H9 (cell line): ENCODE measurements at regions not wholly inside any gene's neighbourhood (a gene's known extent, or its start where the extent isn't known, plus 50 kb on each side); places are given as distances from the start of the nearest gene placed in this dataset.

Experiments used
- DNase-seq: peaks from one replicate; pipeline ENCODE4 v3.0.0-alpha.2; 2017
- H2AFZ ChIP-seq: one replicate; pipeline ENCODE4 v1.6.1; 2013; ENCODE audit warnings: mild to moderate bottlenecking, low read length, control low read depth, moderate library complexity
- H2AK5ac ChIP-seq: 2 replicates; pipeline ENCODE4 v1.6.1; 2013; ENCODE audit warnings: low read length, control low read depth, mixed read lengths; ENCODE audit not compliant: insufficient read length
- H2BK120ac ChIP-seq: one replicate; pipeline ENCODE4 v1.6.1; 2013; ENCODE audit warnings: low read depth, mild to moderate bottlenecking, low read length, control low read depth, inconsistent platforms; ENCODE audit not compliant: poor library complexity, severe bottlenecking
- H2BK12ac ChIP-seq: 2 replicates; pipeline ENCODE4 v1.6.1; 2013; ENCODE audit warnings: low read length, control low read depth, mixed read lengths, low read depth; ENCODE audit not compliant: insufficient read length
- H2BK15ac ChIP-seq: 2 replicates; pipeline ENCODE4 v1.6.1; 2013; ENCODE audit warnings: low read depth, low read length, control low read depth
- H2BK20ac ChIP-seq: one replicate; pipeline ENCODE4 v1.6.1; 2013; ENCODE audit warnings: low read depth, mild to moderate bottlenecking, low read length, control low read depth, inconsistent platforms; ENCODE audit not compliant: poor library complexity, severe bottlenecking
- H2BK5ac ChIP-seq: 2 replicates; pipeline ENCODE4 v1.6.1; 2013; ENCODE audit warnings: low read length, control low read depth, mixed read lengths; ENCODE audit not compliant: insufficient read length
- H3K14ac ChIP-seq: 2 replicates; pipeline ENCODE4 v1.6.1; 2013; ENCODE audit warnings: low read length, control low read depth; ENCODE audit not compliant: insufficient read depth
- H3K18ac ChIP-seq: 2 replicates; pipeline ENCODE4 v1.6.1; 2013; ENCODE audit warnings: low read depth, mild to moderate bottlenecking, mixed read lengths, low read length, control low read depth; ENCODE audit not compliant: insufficient read length
- H3K23ac ChIP-seq: 2 replicates; pipeline ENCODE4 v1.6.1; 2013; ENCODE audit warnings: low read length, control low read depth, mixed read lengths, low read depth; ENCODE audit not compliant: insufficient read length
- H3K23me2 ChIP-seq: 2 replicates; pipeline ENCODE4 v1.6.1; 2013; ENCODE audit warnings: low read depth, mild to moderate bottlenecking, mixed read lengths, low read length, control low read depth; ENCODE audit not compliant: insufficient read length, poor library complexity, severe bottlenecking
- H3K27ac ChIP-seq: 2 replicates; pipeline ENCODE4 v1.5.1; 2013; ENCODE audit warnings: low read length, control low read depth, mixed read lengths, low read depth; ENCODE audit not compliant: insufficient read length
- H3K27me3 ChIP-seq: 2 replicates; pipeline ENCODE4 v1.6.1; 2013; ENCODE audit warnings: low read length, control low read depth, inconsistent platforms; ENCODE audit not compliant: insufficient read depth
- H3K4ac ChIP-seq: 2 replicates; pipeline ENCODE4 v1.6.1; 2013; ENCODE audit warnings: low read depth, mild to moderate bottlenecking, control low read depth, inconsistent platforms, low read length, moderate library complexity
- H3K4me1 ChIP-seq: 2 replicates; pipeline ENCODE4 v1.6.1; 2013; ENCODE audit warnings: low read length, control low read depth, inconsistent platforms; ENCODE audit not compliant: insufficient read depth
- H3K4me2 ChIP-seq: 2 replicates; pipeline ENCODE4 v1.6.1; 2013; ENCODE audit warnings: low read length, control low read depth, mixed read lengths; ENCODE audit not compliant: insufficient read length, insufficient read depth
- H3K56ac ChIP-seq: 2 replicates; pipeline ENCODE4 v1.6.1; 2013; ENCODE audit warnings: low read depth, mild to moderate bottlenecking, mixed read lengths, low read length, control low read depth; ENCODE audit not compliant: insufficient read length
- H3K79me1 ChIP-seq: 2 replicates; pipeline ENCODE4 v1.6.1; 2013; ENCODE audit warnings: low read depth, mild to moderate bottlenecking, moderate library complexity, low read length, control low read depth, inconsistent platforms; ENCODE audit not compliant: insufficient read depth, poor library complexity, severe bottlenecking
- H3K79me2 ChIP-seq: 2 replicates; pipeline ENCODE4 v1.6.1; 2013; ENCODE audit warnings: low read length, control low read depth, inconsistent platforms; ENCODE audit not compliant: insufficient read depth
- H3K9ac ChIP-seq: 2 replicates; pipeline ENCODE4 v1.6.1; 2013; ENCODE audit warnings: low read length, control low read depth, mixed read lengths; ENCODE audit not compliant: insufficient read length; ENCODE audit errors: extremely low read depth
- H3K9me3 ChIP-seq: one replicate; pipeline ENCODE4 v1.6.1; 2013; ENCODE audit warnings: low read depth, low read length, inconsistent platforms; ENCODE audit not compliant: control insufficient read depth
- H3T11ph ChIP-seq: one replicate; pipeline ENCODE4 v1.6.1; 2013; ENCODE audit warnings: mild to moderate bottlenecking, low read length, control low read depth, inconsistent platforms
- H4K20me1 ChIP-seq: one replicate; pipeline ENCODE4 v1.6.1; 2013; ENCODE audit not compliant: control insufficient read depth, insufficient read length, insufficient read depth
- H4K5ac ChIP-seq: 2 replicates; pipeline ENCODE4 v1.6.1; 2013; ENCODE audit warnings: low read depth, mild to moderate bottlenecking, mixed read lengths, low read length, control low read depth; ENCODE audit not compliant: insufficient read length
- H4K8ac ChIP-seq: replicated peaks from 2 replicates; pipeline ENCODE4 v1.6.1; 2013; ENCODE audit warnings: low read length, control low read depth, mixed read lengths, low read depth; ENCODE audit not compliant: insufficient read length
- H4K91ac ChIP-seq: 2 replicates; pipeline ENCODE4 v1.6.1; 2013; ENCODE audit warnings: low read depth, mild to moderate bottlenecking, moderate library complexity, mixed read lengths, low read length, control low read depth; ENCODE audit not compliant: insufficient read length
- H3K27ac Mint-ChIP-seq, 3 experiments: 2 replicates in 2 of 3; 3 replicates in 1 of 3; pipeline ENCODE4 v1.8.0; 2020 to 2021; ENCODE audit warnings: mixed read lengths in 3 of 3, mild to moderate bottlenecking in 1 of 3, moderate library complexity in 1 of 3
- H3K27me3 Mint-ChIP-seq: 2 replicates; pipeline ENCODE4 v1.8.0; 2021; ENCODE audit warnings: low read depth, mild to moderate bottlenecking, moderate library complexity, mixed read lengths
- H3K36me3 Mint-ChIP-seq, 3 experiments: 2 replicates in 2 of 3; 3 replicates in 1 of 3; pipeline ENCODE4 v1.8.0; 2020 to 2021; ENCODE audit warnings: low read depth in 3 of 3, mixed read lengths in 3 of 3; ENCODE audit not compliant: insufficient read depth in 1 of 3
- H3K4me1 Mint-ChIP-seq, 2 experiments: 2 replicates each; pipeline ENCODE4 v1.8.0; 2020; ENCODE audit warnings: mixed read lengths in 2 of 2
- H3K4me3 Mint-ChIP-seq, 2 experiments: 2 replicates in 1 of 2; 3 replicates in 1 of 2; pipeline ENCODE4 v1.8.0; 2020 to 2021; ENCODE audit warnings: mild to moderate bottlenecking in 2 of 2, mixed read lengths in 2 of 2, moderate library complexity in 1 of 2
- H3K9me3 Mint-ChIP-seq, 2 experiments: 2 replicates in 1 of 2; 3 replicates in 1 of 2; pipeline ENCODE4 v1.8.0; 2020; ENCODE audit warnings: mild to moderate bottlenecking in 2 of 2, mixed read lengths in 2 of 2, moderate library complexity in 1 of 2
- WGBS: extraction: QIAGEN DNeasy Blood & Tissue Kit; methylation state at CpG from one replicate; pipeline ENCODE4 v1.1.7; 2013; ENCODE audit warnings: missing lambda C conversion rate, low lambda C conversion rate, mixed read lengths; ENCODE audit not compliant: insufficient read length; ENCODE audit errors: extremely low coverage; 5-methylcytosine and 5-hydroxymethylcytosine counted together
- TF ChIP-seq, protein P1 (sequence below): fragments of 200-600 bp; sonication (generic); conservative IDR thresholded peaks from 3 replicates; pipeline ENCODE4 v1.8.0; 2021; ENCODE audit warnings: antibody characterized with exemption, mild to moderate bottlenecking

GRCh38 chr22:25453058-25453457 is 111.4 kb upstream of the GRK3 start:
- H3K4me1 Mint-ChIP-seq = peaks cover 15 to 18% of the 10 kb centered on the region in 2 experiments
- Histone ChIP-seq H2BK20ac (no peak overlapping the region), H2BK15ac (no peak overlapping the region), H3K56ac (no peak overlapping the region), H2AFZ (no peak overlapping the region), H3K4me1 (no peaks in the 10 kb centered on the region), H4K5ac (no peak overlapping the region), H3K4me2 (no peak overlapping the region), H3K18ac (no peak overlapping the region), H3K9me3 (no peaks in the 10 kb centered on the region), H3K4ac (no peak overlapping the region), H3K9ac (no peak overlapping the region), H4K20me1 (no peaks in the 10 kb centered on the region), H3K27me3 (no peaks in the 10 kb centered on the region), H2AK5ac (no peak overlapping the region), H2BK120ac (no peak overlapping the region), H4K8ac (no peak overlapping the region), H3K27ac (no peak overlapping the region), H3K23me2 (peaks cover 5% of the 10 kb centered on the region), H2BK12ac (no peak overlapping the region), H3K79me2 (peaks cover 35% of the 10 kb centered on the region; the same call in 1 of the 2 replicates), H3T11ph (no peak overlapping the region), H4K91ac (no peak overlapping the region), H3K14ac (no peak overlapping the region), H3K23ac (no peak overlapping the region), H2BK5ac (no peak overlapping the region), H3K79me1 (peaks cover 5% of the 10 kb centered on the region)
- DNase-seq = no peak
- no peak overlapping the region for H3K4me3 Mint-ChIP-seq
- no peak overlapping the region for H3K27ac Mint-ChIP-seq
- H3K9me3 Mint-ChIP-seq = no peaks in the 10 kb centered on the region; a peak in 1 of 5 replicates
- no CpG with 5 or more reads among the region's 4 CpGs for WGBS
- H3K27me3 Mint-ChIP-seq = no peaks in the 10 kb centered on the region; the same call in 1 of the 2 replicates
- peaks cover 13 to 31% (median 21%) of the 10 kb centered on the region in 3 experiments for H3K36me3 Mint-ChIP-seq
- TF ChIP-seq, protein P1, sequence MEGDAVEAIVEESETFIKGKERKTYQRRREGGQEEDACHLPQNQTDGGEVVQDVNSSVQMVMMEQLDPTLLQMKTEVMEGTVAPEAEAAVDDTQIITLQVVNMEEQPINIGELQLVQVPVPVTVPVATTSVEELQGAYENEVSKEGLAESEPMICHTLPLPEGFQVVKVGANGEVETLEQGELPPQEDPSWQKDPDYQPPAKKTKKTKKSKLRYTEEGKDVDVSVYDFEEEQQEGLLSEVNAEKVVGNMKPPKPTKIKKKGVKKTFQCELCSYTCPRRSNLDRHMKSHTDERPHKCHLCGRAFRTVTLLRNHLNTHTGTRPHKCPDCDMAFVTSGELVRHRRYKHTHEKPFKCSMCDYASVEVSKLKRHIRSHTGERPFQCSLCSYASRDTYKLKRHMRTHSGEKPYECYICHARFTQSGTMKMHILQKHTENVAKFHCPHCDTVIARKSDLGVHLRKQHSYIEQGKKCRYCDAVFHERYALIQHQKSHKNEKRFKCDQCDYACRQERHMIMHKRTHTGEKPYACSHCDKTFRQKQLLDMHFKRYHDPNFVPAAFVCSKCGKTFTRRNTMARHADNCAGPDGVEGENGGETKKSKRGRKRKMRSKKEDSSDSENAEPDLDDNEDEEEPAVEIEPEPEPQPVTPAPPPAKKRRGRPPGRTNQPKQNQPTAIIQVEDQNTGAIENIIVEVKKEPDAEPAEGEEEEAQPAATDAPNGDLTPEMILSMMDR = no peak
